ENCODE measurements at regions not wholly inside any gene's neighbourhood (a gene's known extent, or its start where the extent isn't known, plus 50 kb on each side); places are given as distances from the start of the nearest gene placed in this dataset.

- TF ChIP-seq GATA2 (IDR thresholded peaks at IDR 0.05; ENCODE audit: low read depth, low read length): no peak
- no peak for TF ChIP-seq GATA3 (IDR thresholded peaks at IDR 0.05; ENCODE audit: low read depth, low read length)
Observed at GRCh38 chr6:102549221-102549874, 1155.8 kb downstream of the GRIK2 start.

Data from SH-SY5Y (cell line).